ENCODE measurements at regions not wholly inside any gene's neighbourhood (a gene's known extent, or its start where the extent isn't known, plus 50 kb on each side); places are given as distances from the start of the nearest gene placed in this dataset.

DNA sequence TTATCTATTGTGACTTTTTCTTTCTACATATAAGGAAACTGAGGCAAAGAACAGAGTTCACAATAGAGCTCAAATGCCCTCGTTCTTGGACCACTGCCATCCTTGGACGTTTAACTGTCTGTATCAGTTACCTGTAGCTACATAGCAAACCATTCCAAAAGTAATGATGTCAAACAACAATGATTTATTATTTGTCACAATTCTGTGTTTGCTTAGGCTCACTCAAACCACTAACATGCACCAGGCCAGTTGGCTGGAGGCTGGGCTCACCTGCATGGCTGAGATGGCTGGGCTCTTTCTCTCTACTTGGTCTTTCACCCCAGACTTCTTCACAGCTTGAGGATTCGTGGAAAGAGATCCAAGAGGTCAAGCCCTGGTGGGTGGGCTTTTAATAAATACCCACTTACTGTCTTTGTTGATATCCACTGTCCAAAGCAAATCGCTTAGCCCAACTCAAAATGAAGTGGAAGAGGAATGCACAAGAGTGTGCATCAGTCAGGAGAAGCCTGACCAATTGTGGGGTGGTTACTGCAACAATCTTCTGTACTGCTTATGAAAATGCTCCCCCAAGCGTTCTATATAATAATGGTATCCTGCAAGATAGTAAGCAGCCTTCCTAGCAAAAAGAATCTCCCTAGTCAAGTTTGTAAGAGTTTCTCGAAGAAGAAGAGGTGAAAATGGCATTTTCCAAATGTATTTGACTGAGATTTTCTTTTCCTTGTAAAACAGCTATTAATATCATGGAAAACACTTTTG is 163.5 kb upstream of the NT5C1B start:
- DNase-seq, result no peak

DNA sequence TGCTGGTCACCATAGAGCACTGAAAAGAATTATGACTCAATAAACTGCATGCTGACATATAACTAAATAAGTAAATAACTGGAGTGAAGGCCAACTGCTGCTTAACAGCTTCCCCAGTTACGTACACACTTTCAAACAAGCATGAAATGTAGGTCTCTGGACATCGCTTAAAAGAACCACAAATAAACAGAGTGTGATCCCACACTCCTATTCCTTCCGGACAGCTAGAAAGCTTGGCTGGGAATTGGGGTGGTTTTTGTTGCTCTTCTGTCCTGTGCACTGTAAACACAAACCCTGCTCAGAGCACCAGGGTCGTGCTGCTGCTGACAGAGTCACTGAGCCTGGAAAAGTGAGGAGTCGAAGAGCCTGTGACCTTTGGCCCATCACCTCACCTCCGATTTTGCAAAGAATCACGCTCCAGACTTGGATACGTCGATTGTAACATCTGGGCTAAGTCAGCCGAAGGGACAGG is 162.7 kb upstream of the NT5C1B start:
- no peak for DNase-seq

DNA sequence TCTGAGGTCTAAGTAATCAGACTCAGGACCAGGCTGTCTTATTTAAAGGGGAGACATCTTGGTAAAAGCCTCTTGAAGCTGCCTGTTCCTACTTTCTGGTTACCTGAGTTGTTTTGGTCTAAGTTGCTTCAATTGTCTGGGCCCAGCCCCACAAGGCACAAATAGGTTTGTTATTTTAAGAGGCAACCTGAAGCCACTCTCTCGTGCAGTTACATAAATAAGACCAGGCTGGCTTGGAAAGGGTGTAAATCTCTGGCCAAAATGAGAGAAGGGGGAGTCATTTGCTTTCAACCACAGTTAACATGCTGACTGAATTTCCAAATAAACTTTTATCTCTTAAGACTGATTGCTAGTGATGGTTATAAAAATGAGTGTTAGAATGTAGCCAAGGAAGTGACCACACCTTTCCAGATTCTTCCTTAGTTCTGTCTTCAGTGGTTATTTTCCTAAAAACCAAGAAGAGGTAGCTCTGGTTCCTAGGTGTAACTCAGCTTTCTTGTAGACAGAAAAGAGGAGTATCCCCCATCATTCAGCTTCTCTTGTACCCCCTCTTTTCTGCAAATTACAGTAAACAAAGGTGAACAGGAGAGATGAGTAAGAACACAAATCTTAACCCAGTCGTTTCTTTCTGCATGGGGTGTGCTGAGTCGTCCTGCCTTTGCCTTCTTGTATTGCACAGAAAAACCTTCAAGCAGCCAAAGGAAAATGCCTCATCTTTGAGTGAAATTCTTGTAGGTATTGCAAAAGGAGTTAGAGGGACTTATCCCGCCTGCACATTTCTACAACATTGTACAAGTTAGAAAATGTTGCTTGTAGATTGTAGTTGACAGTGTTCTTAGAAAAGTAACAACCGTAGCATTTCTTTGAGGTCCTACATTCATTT is 161.5 kb upstream of the NT5C1B start:
- no peak for DNase-seq

DNA sequence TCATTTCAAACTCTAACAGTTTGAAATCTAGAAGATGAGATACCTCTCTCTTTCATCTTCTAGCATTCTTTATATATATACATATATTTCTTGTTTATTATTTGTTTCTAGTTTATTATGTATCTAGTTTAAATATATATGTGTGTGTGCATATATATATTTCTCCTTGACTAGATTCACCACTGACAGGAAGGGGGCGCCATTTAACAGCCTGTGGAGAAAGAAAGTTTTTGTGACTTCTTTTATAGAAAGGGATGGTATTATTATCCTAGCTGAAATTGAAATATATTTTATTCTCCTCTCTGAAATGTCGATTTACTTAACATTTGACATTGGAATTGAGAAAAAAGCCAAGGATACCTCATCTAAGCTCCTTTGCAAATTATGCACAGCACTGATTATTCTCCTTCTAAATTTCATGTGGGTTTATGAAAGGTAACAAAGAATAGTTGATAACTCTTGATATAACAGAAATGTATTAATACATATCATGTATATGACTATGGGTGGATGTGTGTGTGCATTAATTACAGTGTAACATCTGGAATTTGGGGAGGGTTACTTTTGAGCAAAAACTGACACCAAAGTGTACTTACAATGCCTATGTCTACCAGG is 160.7 kb upstream of the NT5C1B start:
- DNase-seq, result peak; percentile 27 to 47

DNA sequence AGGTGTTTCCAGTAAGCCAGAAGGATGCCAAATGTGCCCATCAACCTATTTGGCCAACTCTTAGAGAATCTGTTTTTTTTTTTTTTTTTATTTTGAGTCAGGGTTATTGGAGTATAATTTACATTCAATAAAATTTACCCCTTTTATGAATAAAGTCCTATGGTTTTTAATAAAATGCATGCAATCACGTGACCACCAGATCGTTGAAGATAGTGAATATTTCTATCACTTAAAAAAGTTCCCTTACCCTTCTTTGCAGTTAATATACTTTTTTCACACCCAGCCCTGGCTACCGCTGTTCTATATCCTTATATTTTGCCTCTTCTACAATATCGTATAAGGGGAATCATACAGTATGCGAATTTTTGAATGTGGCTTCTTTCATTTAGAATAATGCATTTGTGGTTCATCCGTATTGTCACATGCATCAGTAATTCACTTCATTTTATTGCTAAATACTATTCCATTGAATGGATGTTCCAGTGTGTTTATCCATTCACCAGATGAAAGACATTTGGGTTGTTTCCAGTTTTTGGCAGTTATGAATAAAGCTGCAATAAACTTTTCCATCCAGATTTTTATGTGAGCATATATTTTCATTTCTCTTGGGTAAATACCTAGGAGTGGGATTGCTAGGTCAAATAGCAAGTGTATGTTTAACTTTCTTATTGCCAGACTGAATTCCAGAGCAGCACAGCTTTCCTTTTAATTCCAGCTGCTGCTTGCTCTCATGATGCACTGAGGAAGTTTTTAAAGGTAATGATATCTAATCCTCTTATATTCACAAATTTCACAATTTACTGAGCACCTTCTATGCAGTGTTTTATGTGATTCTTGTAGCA is 156.3 kb upstream of the NT5C1B start:
- no peak for DNase-seq

DNA sequence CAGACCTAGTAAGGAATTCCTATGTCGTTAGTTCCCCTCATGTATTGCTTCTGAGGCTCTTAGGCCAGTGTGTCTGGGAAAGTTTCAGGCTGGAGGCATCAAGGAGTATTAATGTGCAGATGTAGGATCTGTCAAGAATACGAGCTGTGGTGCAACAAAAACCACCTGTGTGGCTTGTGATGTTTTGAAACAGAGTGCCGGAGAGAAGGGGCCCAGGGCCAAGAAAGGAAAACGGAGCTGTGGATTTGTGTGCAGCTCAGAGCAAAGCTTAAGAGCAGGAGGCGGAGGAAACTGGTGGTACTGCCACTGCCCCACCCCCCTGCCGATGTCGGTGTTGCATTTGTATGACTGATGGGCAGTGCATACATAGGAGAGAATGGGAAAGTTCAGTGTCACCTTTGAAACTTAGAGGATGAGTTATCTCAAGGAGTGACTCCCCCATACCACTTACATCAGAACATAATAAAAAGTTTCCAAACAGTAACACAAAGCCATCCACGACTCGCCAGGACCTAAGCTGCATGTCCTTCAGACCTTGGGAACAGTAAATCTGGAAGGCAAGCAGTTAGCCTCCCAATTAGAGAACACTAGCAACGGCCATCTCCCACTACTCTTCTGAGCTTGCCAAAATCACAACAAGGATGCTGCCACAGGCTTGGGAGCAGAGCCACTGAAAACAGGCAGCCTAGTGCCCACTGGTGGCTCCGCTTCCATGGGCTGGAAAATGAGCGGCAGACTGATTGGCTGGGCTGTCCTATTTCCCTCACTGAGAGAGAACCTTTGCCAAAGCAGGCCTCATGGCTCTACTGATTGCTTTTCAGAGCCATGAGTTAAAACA is 152.7 kb upstream of the NT5C1B start:
- DNase-seq, result no peak

DNA sequence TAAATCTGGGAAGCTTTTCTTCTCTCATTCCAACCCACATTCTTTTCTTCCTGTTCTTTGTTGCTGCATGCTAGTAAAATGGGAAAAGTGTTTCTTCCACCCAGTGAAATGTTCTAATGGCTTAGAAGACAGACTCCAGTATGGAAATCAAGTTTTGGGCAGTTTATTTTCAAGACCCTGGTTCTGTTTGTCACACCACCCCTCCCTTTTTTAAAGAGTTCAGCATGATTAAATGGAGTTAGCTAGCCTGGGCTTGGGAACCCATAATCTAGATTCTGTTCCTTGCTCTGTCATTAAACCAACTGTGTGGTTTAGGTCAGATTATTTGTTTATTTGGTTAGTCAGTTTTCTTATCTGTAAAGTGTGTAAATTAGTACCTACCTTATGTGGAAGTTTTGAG is 151.8 kb upstream of the NT5C1B start:
- no peak for DNase-seq

DNA sequence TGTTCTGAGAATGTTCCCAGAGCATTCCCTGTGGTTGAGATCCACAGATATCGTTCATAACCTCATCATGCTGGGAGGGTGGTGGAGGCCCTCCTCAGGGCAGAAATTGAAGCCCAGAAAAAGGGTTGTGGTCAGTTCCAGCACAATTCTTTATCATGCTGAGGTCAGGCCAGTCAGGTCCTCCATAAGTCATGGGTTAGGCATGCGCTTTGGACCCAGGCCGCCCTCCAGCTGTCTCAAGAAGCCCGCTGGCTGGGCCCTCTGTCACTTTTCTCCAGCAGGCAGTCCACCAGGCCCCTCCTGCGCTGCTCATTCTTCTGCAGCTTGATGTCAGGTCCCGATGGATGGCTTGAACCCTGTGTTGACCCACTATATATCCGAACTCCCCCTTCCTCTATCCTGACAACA is 151.1 kb upstream of the NT5C1B start:
- DNase-seq, result no peak

DNA sequence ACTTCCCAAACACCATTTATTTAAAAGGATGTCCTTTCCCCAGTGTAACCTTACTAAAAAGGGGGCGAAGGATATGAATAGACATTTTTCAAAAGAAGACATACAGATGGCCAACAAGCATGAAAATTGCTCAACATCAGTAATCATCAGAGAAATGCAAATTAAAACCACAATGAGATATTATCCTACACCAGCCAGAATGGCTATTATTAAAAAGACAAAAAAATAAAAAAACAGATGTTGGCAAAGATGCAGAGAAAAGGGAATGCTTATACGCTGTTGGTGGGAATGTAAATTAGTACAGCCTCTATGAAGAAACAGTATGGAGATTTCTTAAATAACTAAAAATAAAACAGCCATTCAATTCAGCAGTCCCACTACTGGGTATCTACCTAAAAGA is 142.3 kb upstream of the NT5C1B start:
- no peak for DNase-seq

DNA sequence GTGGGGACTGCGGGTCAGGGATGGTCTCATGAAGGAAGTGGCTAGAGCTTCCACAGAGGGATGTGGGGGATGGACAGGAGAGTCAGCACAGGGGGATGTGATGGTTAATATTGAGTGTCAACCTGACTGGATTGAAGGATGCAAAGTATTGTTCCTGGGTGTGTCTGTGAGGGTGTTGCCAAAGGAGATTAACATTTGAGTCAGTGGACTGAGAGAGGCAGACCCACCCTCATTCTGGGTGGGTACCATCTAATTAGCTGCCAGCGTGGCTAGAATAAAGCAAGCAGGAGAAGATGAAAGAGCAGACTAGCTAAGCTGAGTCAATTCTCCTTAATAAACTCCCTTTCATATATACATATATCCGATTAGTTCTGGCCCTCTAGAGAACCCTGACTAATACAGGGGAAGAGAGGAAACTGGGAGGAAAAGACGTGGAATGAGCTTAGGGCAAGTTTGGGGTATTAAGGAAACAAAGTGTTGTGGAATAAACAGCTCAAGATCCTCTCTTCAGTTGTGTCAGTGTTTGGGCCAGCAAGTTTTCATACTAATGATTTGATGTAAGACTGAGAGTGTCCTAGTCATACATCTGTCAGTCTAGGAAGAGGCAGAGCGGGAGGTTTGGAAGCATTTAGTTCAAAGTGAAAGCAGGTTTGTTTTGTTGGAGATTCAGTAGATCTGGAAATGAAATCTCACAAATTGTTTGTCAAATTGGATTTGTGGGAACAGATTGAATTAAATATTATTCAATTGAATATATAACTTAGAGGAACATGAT is 135.2 kb upstream of the NT5C1B start:
- DNase-seq, result no peak

DNA sequence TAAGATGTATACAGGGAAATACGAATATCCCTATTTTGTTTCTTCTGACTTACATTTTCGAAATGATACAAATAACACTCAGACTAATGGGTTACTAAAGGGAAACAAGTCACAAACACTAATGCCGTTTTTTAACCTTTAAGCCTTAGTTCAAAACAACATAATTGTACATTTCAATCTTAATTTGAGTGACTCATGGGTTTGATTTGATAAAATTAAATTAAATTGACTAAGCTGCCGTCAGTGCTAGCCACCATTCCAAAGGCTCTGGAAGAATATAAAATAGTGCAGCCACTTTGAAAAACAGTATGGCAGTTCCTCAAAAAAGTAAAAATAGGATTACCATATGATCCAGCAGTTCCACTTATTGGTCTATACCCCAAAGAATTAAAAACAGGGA is 133.8 kb upstream of the NT5C1B start:
- no peak for DNase-seq

DNA sequence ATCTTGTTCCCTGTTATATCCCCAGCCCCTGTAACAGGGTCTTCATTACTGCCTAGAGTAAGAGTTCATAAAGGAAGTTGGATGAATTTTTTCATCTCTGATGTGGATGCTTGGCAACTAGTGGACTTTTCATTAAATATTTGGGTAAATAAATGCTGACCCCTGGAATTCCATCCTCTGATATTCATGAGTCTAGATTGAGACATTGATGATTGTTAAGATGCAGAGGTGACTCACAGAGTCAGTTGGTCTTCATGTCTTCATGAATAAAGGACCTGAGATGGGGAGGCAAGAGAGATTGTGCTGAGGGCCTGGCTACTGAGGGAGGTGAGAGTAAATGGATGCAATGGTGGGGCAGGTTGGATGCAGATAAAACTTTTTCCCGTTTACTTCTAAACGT is 132.7 kb upstream of the NT5C1B start:
- no peak for DNase-seq

DNA sequence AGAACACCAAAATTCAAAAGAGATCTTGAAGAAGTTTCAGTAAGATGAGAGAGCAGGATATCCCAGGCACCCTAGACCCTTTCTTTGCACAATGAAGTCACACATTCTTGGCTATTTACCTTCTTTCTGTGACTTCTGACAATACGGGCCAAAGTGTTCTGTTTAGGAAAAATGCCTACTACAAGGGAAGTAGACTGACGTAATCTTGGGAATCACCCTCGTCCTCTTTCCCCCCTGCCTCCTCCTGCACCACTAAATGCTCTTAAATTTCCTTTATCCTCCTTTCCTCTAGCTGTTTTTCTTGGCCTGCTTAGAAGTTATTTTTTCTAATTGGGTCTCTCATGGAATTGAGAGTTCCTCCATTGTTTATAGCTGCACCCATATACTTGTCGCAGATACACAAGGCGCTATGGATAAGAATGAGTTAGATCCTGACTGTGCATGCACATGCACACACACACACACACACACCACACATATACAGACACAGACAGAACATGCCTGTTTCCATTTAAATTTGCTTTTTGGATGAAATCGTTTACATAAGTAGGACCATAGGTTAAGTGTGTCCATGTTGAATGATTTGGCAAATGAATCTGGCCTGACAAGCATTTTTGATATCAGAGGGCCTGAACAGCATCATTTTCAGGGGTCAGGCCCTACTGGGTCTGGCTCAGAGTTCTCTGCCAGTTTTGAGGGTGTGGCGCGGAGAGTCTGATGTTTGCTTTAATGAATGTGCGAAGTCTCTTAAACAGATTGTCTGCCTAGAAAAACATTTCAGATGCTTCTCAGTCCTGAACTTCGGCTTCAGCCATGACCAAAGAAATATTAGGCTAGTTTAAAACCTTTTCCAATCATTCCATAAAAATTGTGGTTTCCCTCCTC is 131.9 kb upstream of the NT5C1B start:
- DNase-seq, result no peak

DNA sequence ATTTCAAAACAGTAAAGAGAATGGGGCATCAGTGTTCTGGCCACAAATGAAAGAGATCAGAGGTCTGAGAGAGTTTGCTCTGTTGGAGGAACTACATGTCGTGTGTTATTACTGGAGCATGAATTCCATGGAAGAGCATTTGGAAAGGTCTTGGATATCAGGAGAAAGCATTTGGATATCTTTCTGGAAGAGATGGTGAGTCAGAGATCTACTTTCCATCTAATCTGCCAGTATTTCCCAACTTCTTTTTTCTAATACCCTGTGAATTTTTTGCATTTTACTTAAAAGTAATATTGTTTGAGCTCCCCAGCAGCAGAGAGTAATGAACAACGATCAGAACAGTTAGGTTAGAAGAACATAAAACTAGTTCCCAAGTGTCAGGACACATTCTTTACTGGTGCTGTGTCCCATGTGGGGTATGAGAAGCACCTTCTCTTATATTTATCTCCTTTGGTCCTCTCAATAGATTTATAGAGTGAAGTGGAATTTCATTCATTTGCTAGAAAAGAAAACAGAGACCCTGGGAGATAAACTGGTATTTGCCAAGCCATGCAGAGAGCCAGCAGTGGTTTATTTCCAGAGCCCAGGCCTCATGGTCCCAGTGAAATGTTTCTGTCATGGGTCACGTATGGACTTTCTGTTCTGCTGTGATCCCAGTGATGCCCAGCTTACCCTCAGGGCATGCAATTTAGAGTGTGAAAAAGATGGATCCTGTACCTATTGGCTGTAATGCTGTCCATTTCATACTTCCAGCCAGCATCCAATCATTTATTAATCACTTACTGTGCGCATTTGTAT is 130.8 kb upstream of the NT5C1B start:
- DNase-seq, result no peak

DNA sequence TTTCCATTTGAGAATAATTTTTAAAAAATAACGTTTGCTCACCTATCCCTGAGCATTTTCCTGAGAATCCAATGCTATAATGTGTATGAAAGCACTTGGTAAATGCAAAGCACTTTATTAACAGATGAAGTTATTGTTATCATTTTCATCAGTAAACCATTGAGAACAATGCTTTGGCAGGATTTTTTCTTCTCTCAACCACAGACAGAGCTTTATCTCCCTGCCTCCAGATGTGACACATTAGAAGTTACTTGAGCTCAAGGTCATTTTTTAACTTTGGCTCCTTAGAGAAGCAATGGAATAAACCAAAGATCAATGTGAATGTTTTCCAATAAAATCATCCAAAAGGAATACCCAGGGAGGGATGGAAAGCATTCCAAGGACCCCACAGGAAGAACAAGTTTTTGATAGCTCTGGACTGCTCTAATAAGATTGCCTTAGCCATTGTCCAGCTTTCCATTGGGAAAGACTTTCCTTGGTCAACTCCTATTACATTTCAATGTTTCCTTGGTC is 118.9 kb upstream of the NT5C1B start:
- DNase-seq, result no peak

DNA sequence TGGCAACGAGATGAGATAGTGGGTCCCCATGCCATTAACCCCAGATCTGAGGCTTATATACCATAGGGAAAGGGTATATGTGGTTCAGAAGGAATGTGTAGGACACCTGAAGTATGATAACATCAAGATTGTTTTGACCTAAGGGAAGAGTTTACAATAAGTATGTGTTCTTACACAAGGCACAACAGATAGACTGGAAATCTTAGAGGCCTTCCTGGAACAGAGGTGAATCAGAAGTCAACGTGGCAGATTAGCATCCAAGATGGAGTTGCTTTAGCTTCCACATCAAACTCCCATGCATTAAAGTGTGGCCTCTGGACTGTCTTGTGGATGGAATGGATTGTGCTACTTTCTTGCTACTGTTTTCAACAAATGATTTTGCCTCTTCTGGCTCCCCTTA is 116.6 kb upstream of the NT5C1B start:
- no peak for DNase-seq

DNA sequence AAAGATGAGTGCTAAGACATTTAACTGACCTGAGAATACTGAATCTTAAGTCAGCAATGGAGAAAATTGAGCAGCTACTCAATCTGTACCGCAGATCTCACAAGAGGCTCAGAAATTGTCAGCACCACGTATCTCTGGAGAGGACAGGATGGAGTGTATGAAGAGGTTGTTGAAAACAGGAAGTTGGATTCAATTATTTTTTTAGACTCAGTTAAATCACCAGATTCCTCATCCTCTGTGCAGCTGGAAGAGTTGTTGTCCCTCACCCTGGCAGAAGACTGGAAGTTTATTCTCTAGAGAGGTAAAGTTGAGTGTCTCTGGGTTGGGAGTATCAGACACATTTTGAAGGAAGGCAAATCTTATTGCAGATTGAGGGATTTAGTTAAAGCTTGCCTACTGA is 114.9 kb upstream of the NT5C1B start:
- DNase-seq, result no peak

DNA sequence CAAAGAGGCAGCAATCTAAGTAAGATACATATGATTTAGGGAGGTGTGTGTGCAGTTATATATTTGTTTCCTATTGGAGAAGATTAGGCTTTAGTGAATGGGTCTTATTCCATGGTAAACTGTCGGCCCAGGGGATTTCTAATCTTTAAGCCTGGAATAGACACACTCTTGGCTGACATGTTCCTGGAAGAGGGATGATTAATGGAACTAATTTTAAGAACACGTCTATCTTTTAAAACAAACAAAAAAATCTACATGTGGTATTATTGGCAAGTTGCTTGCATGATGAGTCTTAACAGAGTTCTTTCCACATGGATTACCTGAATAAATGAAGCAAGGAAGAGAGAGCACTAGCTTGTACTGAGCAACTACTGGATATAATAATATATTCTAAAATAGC is 114.2 kb upstream of the NT5C1B start:
- no peak for DNase-seq

DNA sequence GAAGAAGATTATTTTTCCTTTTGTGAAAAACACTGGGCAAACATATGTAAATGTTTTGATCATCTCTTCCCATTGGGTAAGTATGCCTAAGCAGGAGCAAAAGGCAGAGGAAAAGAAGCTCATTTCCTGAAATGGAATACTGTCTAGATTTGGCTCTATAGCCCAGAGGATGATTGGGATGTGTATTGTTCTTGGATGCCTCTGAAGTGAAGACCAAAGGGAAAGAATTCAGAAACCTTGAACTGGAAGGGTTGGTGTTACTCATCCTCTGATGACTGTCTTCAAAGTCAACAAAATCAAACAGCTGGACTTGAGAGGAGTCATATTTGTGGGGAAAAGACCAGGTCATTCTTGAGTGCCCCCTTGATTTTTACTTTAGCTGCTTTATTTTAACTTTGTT is 112.6 kb upstream of the NT5C1B start:
- no peak for DNase-seq
